ENCODE measurements at regions not wholly inside any gene's neighbourhood (a gene's known extent, or its start where the extent isn't known, plus 50 kb on each side); places are given as distances from the start of the nearest gene placed in this dataset.

- H3K36me3 ChIP-seq (ENCODE audit: insufficient read depth, low read length), result no peaks in the 10 kb centered on the region
- no peaks in the 10 kb centered on the region for H4K20me1 ChIP-seq (ENCODE audit: insufficient read depth, low read length)
- no peaks in the 10 kb centered on the region for H3K27me3 ChIP-seq (ENCODE audit: insufficient read depth, low read length)
- no peak for DNase-seq (ENCODE audit: low read depth)
- no peak overlapping the region for H3K27ac Mint-ChIP-seq (ENCODE audit: unreplicated experiment)
- no peaks in the 10 kb centered on the region for H3K9me3 Mint-ChIP-seq (ENCODE audit: unreplicated experiment)
- no peak overlapping the region for H3K27ac ChIP-seq (ENCODE audit: low read depth, low read length)
- no peak overlapping the region for H3K4me3 ChIP-seq (ENCODE audit: insufficient read depth, low read depth, low read length)
- TF ChIP-seq EZH2 (IDR thresholded peaks at IDR 0.05; ENCODE audit: insufficient read depth, low read length), result no peak
- TF ChIP-seq CTCF (IDR thresholded peaks at IDR 0.05; ENCODE audit: insufficient read depth, low read depth, low read length), result no peak
- H3K4me1 Mint-ChIP-seq (ENCODE audit: low read depth, unreplicated experiment), result peaks cover 13% of the 10 kb centered on the region
- H3K4me2 ChIP-seq (ENCODE audit: low read length), result no peak overlapping the region
- no peaks in the 10 kb centered on the region for H3K36me3 Mint-ChIP-seq (ENCODE audit: low read depth, unreplicated experiment)
- no peak overlapping the region for H2AFZ ChIP-seq (ENCODE audit: low read depth, low read length)
- no peak overlapping the region for H3K4me3 Mint-ChIP-seq (ENCODE audit: unreplicated experiment)
- no peaks in the 10 kb centered on the region for H3K9me3 ChIP-seq (ENCODE audit: insufficient read depth, low read depth, low read length)
- H3K9ac ChIP-seq (ENCODE audit: low read length), result no peak overlapping the region
- FAIRE-seq, result no peak
- H3K79me2 ChIP-seq (ENCODE audit: insufficient read depth, low read length), result no peaks in the 10 kb centered on the region
- no peaks in the 10 kb centered on the region for H3K4me1 ChIP-seq (ENCODE audit: insufficient read depth, low read length)
- no peaks in the 10 kb centered on the region for H3K27me3 Mint-ChIP-seq (ENCODE audit: low read depth, unreplicated experiment)
Measured at GRCh38 chr13:97648881-97649224, 214.9 kb downstream of the RAP2A start.

GRCh38 chr13:97653443-97654140, 219.6 kb downstream of the RAP2A start:
- no peak overlapping the region for H2AFZ ChIP-seq (ENCODE audit: low read depth, low read length)
- no peaks in the 10 kb centered on the region for H3K9me3 ChIP-seq (ENCODE audit: insufficient read depth, low read depth, low read length)
- no peak for TF ChIP-seq EZH2 (IDR thresholded peaks at IDR 0.05; ENCODE audit: insufficient read depth, low read length)
- TF ChIP-seq CTCF (IDR thresholded peaks at IDR 0.05; ENCODE audit: insufficient read depth, low read depth, low read length), result no peak
- no peak for FAIRE-seq
- no peak overlapping the region for H3K27ac Mint-ChIP-seq (ENCODE audit: unreplicated experiment)
- H3K4me1 ChIP-seq (ENCODE audit: insufficient read depth, low read length), result no peaks in the 10 kb centered on the region
- H3K4me3 ChIP-seq (ENCODE audit: insufficient read depth, low read depth, low read length), result no peak overlapping the region
- no peak overlapping the region for H3K4me3 Mint-ChIP-seq (ENCODE audit: unreplicated experiment)
- no peaks in the 10 kb centered on the region for H3K27me3 Mint-ChIP-seq (ENCODE audit: low read depth, unreplicated experiment)
- no peak overlapping the region for H3K9ac ChIP-seq (ENCODE audit: low read length)
- H3K9me3 Mint-ChIP-seq (ENCODE audit: unreplicated experiment), result no peaks in the 10 kb centered on the region
- no peaks in the 10 kb centered on the region for H3K79me2 ChIP-seq (ENCODE audit: insufficient read depth, low read length)
- H3K36me3 Mint-ChIP-seq (ENCODE audit: low read depth, unreplicated experiment), result no peaks in the 10 kb centered on the region
- H3K27me3 ChIP-seq (ENCODE audit: insufficient read depth, low read length), result no peaks in the 10 kb centered on the region
- DNase-seq (ENCODE audit: low read depth), result no peak
- H4K20me1 ChIP-seq (ENCODE audit: insufficient read depth, low read length), result no peaks in the 10 kb centered on the region
- no peak overlapping the region for H3K27ac ChIP-seq (ENCODE audit: low read depth, low read length)
- peaks cover 4% of the 10 kb centered on the region for H3K4me1 Mint-ChIP-seq (ENCODE audit: low read depth, unreplicated experiment)
- H3K36me3 ChIP-seq (ENCODE audit: insufficient read depth, low read length), result no peaks in the 10 kb centered on the region
- no peak overlapping the region for H3K4me2 ChIP-seq (ENCODE audit: low read length)

- Histone ChIP-seq H2AFZ (ENCODE audit: low read depth, low read length) (no peak overlapping the region), H3K4me3 (ENCODE audit: insufficient read depth, low read depth, low read length) (no peak overlapping the region), H3K36me3 (ENCODE audit: insufficient read depth, low read length) (no peaks in the 10 kb centered on the region), H3K27ac (ENCODE audit: low read depth, low read length) (no peak overlapping the region), H4K20me1 (ENCODE audit: insufficient read depth, low read length) (no peaks in the 10 kb centered on the region), H3K27me3 (ENCODE audit: insufficient read depth, low read length) (no peaks in the 10 kb centered on the region), H3K4me1 (ENCODE audit: insufficient read depth, low read length) (no peaks in the 10 kb centered on the region), H3K4me2 (ENCODE audit: low read length) (no peak overlapping the region), H3K9ac (ENCODE audit: low read length) (no peak overlapping the region), H3K9me3 (ENCODE audit: insufficient read depth, low read depth, low read length) (no peaks in the 10 kb centered on the region), H3K79me2 (ENCODE audit: insufficient read depth, low read length) (no peaks in the 10 kb centered on the region)
- TF ChIP-seq EZH2 (IDR thresholded peaks at IDR 0.05; ENCODE audit: insufficient read depth, low read length) (no peak), CTCF (IDR thresholded peaks at IDR 0.05; ENCODE audit: insufficient read depth, low read depth, low read length) (no peak)
- no peaks in the 10 kb centered on the region for H3K27me3 Mint-ChIP-seq (ENCODE audit: low read depth, unreplicated experiment)
- FAIRE-seq (no peak), DNase-seq (ENCODE audit: low read depth) (no peak)
- H3K4me1 Mint-ChIP-seq (ENCODE audit: low read depth, unreplicated experiment), result no peaks in the 10 kb centered on the region
- H3K4me3 Mint-ChIP-seq (ENCODE audit: unreplicated experiment), result no peak overlapping the region
- no peaks in the 10 kb centered on the region for H3K9me3 Mint-ChIP-seq (ENCODE audit: unreplicated experiment)
- no peaks in the 10 kb centered on the region for H3K36me3 Mint-ChIP-seq (ENCODE audit: low read depth, unreplicated experiment)
- H3K27ac Mint-ChIP-seq (ENCODE audit: unreplicated experiment), result no peak overlapping the region
Measured at GRCh38 chr13:97654236-97654635, 220.3 kb downstream of the RAP2A start.
